H9 (cell line): ENCODE measurements at regions not wholly inside any gene's neighbourhood (a gene's known extent, or its start where the extent isn't known, plus 50 kb on each side); places are given as distances from the start of the nearest gene placed in this dataset.

Experiments used
- DNase-seq: peaks from one replicate; pipeline ENCODE4 v3.0.0-alpha.2; 2017
- H2AFZ ChIP-seq: one replicate; pipeline ENCODE4 v1.6.1; 2013; ENCODE audit warnings: mild to moderate bottlenecking, low read length, control low read depth, moderate library complexity
- H2AK5ac ChIP-seq: 2 replicates; pipeline ENCODE4 v1.6.1; 2013; ENCODE audit warnings: low read length, control low read depth, mixed read lengths; ENCODE audit not compliant: insufficient read length
- H2BK120ac ChIP-seq: one replicate; pipeline ENCODE4 v1.6.1; 2013; ENCODE audit warnings: low read depth, mild to moderate bottlenecking, low read length, control low read depth, inconsistent platforms; ENCODE audit not compliant: poor library complexity, severe bottlenecking
- H2BK12ac ChIP-seq: 2 replicates; pipeline ENCODE4 v1.6.1; 2013; ENCODE audit warnings: low read length, control low read depth, mixed read lengths, low read depth; ENCODE audit not compliant: insufficient read length
- H2BK15ac ChIP-seq: 2 replicates; pipeline ENCODE4 v1.6.1; 2013; ENCODE audit warnings: low read depth, low read length, control low read depth
- H2BK20ac ChIP-seq: one replicate; pipeline ENCODE4 v1.6.1; 2013; ENCODE audit warnings: low read depth, mild to moderate bottlenecking, low read length, control low read depth, inconsistent platforms; ENCODE audit not compliant: poor library complexity, severe bottlenecking
- H2BK5ac ChIP-seq: 2 replicates; pipeline ENCODE4 v1.6.1; 2013; ENCODE audit warnings: low read length, control low read depth, mixed read lengths; ENCODE audit not compliant: insufficient read length
- H3K14ac ChIP-seq: 2 replicates; pipeline ENCODE4 v1.6.1; 2013; ENCODE audit warnings: low read length, control low read depth; ENCODE audit not compliant: insufficient read depth
- H3K18ac ChIP-seq: 2 replicates; pipeline ENCODE4 v1.6.1; 2013; ENCODE audit warnings: low read depth, mild to moderate bottlenecking, mixed read lengths, low read length, control low read depth; ENCODE audit not compliant: insufficient read length
- H3K23ac ChIP-seq: 2 replicates; pipeline ENCODE4 v1.6.1; 2013; ENCODE audit warnings: low read length, control low read depth, mixed read lengths, low read depth; ENCODE audit not compliant: insufficient read length
- H3K23me2 ChIP-seq: 2 replicates; pipeline ENCODE4 v1.6.1; 2013; ENCODE audit warnings: low read depth, mild to moderate bottlenecking, mixed read lengths, low read length, control low read depth; ENCODE audit not compliant: insufficient read length, poor library complexity, severe bottlenecking
- H3K27ac ChIP-seq: 2 replicates; pipeline ENCODE4 v1.5.1; 2013; ENCODE audit warnings: low read length, control low read depth, mixed read lengths, low read depth; ENCODE audit not compliant: insufficient read length
- H3K27me3 ChIP-seq: 2 replicates; pipeline ENCODE4 v1.6.1; 2013; ENCODE audit warnings: low read length, control low read depth, inconsistent platforms; ENCODE audit not compliant: insufficient read depth
- H3K4ac ChIP-seq: 2 replicates; pipeline ENCODE4 v1.6.1; 2013; ENCODE audit warnings: low read depth, mild to moderate bottlenecking, control low read depth, inconsistent platforms, low read length, moderate library complexity
- H3K4me1 ChIP-seq: 2 replicates; pipeline ENCODE4 v1.6.1; 2013; ENCODE audit warnings: low read length, control low read depth, inconsistent platforms; ENCODE audit not compliant: insufficient read depth
- H3K4me2 ChIP-seq: 2 replicates; pipeline ENCODE4 v1.6.1; 2013; ENCODE audit warnings: low read length, control low read depth, mixed read lengths; ENCODE audit not compliant: insufficient read length, insufficient read depth
- H3K56ac ChIP-seq: 2 replicates; pipeline ENCODE4 v1.6.1; 2013; ENCODE audit warnings: low read depth, mild to moderate bottlenecking, mixed read lengths, low read length, control low read depth; ENCODE audit not compliant: insufficient read length
- H3K79me1 ChIP-seq: 2 replicates; pipeline ENCODE4 v1.6.1; 2013; ENCODE audit warnings: low read depth, mild to moderate bottlenecking, moderate library complexity, low read length, control low read depth, inconsistent platforms; ENCODE audit not compliant: insufficient read depth, poor library complexity, severe bottlenecking
- H3K79me2 ChIP-seq: 2 replicates; pipeline ENCODE4 v1.6.1; 2013; ENCODE audit warnings: low read length, control low read depth, inconsistent platforms; ENCODE audit not compliant: insufficient read depth
- H3K9ac ChIP-seq: 2 replicates; pipeline ENCODE4 v1.6.1; 2013; ENCODE audit warnings: low read length, control low read depth, mixed read lengths; ENCODE audit not compliant: insufficient read length; ENCODE audit errors: extremely low read depth
- H3K9me3 ChIP-seq: one replicate; pipeline ENCODE4 v1.6.1; 2013; ENCODE audit warnings: low read depth, low read length, inconsistent platforms; ENCODE audit not compliant: control insufficient read depth
- H3T11ph ChIP-seq: one replicate; pipeline ENCODE4 v1.6.1; 2013; ENCODE audit warnings: mild to moderate bottlenecking, low read length, control low read depth, inconsistent platforms
- H4K20me1 ChIP-seq: one replicate; pipeline ENCODE4 v1.6.1; 2013; ENCODE audit not compliant: control insufficient read depth, insufficient read length, insufficient read depth
- H4K5ac ChIP-seq: 2 replicates; pipeline ENCODE4 v1.6.1; 2013; ENCODE audit warnings: low read depth, mild to moderate bottlenecking, mixed read lengths, low read length, control low read depth; ENCODE audit not compliant: insufficient read length
- H4K8ac ChIP-seq: replicated peaks from 2 replicates; pipeline ENCODE4 v1.6.1; 2013; ENCODE audit warnings: low read length, control low read depth, mixed read lengths, low read depth; ENCODE audit not compliant: insufficient read length
- H4K91ac ChIP-seq: 2 replicates; pipeline ENCODE4 v1.6.1; 2013; ENCODE audit warnings: low read depth, mild to moderate bottlenecking, moderate library complexity, mixed read lengths, low read length, control low read depth; ENCODE audit not compliant: insufficient read length
- H3K27ac Mint-ChIP-seq, 3 experiments: 2 replicates in 2 of 3; 3 replicates in 1 of 3; pipeline ENCODE4 v1.8.0; 2020 to 2021; ENCODE audit warnings: mixed read lengths in 3 of 3, mild to moderate bottlenecking in 1 of 3, moderate library complexity in 1 of 3
- H3K27me3 Mint-ChIP-seq: 2 replicates; pipeline ENCODE4 v1.8.0; 2021; ENCODE audit warnings: low read depth, mild to moderate bottlenecking, moderate library complexity, mixed read lengths
- H3K36me3 Mint-ChIP-seq, 3 experiments: 2 replicates in 2 of 3; 3 replicates in 1 of 3; pipeline ENCODE4 v1.8.0; 2020 to 2021; ENCODE audit warnings: low read depth in 3 of 3, mixed read lengths in 3 of 3; ENCODE audit not compliant: insufficient read depth in 1 of 3
- H3K4me1 Mint-ChIP-seq, 2 experiments: 2 replicates each; pipeline ENCODE4 v1.8.0; 2020; ENCODE audit warnings: mixed read lengths in 2 of 2
- H3K4me3 Mint-ChIP-seq, 2 experiments: 2 replicates in 1 of 2; 3 replicates in 1 of 2; pipeline ENCODE4 v1.8.0; 2020 to 2021; ENCODE audit warnings: mild to moderate bottlenecking in 2 of 2, mixed read lengths in 2 of 2, moderate library complexity in 1 of 2
- H3K9me3 Mint-ChIP-seq, 2 experiments: 2 replicates in 1 of 2; 3 replicates in 1 of 2; pipeline ENCODE4 v1.8.0; 2020; ENCODE audit warnings: mild to moderate bottlenecking in 2 of 2, mixed read lengths in 2 of 2, moderate library complexity in 1 of 2
- CTCF ChIP-seq: fragments of 200-600 bp; sonication (generic); conservative IDR thresholded peaks from 3 replicates; pipeline ENCODE4 v1.8.0; 2021; ENCODE audit warnings: antibody characterized with exemption, mild to moderate bottlenecking

- Histone ChIP-seq H3K4me1 (no peaks in the 10 kb centered on the region), H3K4me2 (no peak overlapping the region), H2BK5ac (no peak overlapping the region), H4K5ac (no peak overlapping the region), H2BK15ac (no peak overlapping the region), H3K23ac (no peak overlapping the region), H3K27ac (no peak overlapping the region), H2AFZ (no peak overlapping the region), H3K23me2 (no peaks in the 10 kb centered on the region), H3T11ph (no peak overlapping the region), H2BK12ac (no peak overlapping the region), H4K8ac (no peak overlapping the region), H2BK20ac (no peak overlapping the region), H3K27me3 (no peaks in the 10 kb centered on the region), H3K4ac (no peak overlapping the region), H3K14ac (no peak overlapping the region), H4K20me1 (no peaks in the 10 kb centered on the region), H3K56ac (no peak overlapping the region), H4K91ac (no peak overlapping the region), H2BK120ac (no peak overlapping the region), H2AK5ac (no peak overlapping the region), H3K18ac (no peak overlapping the region), H3K79me2 (no peaks in the 10 kb centered on the region), H3K79me1 (no peaks in the 10 kb centered on the region), H3K9me3 (no peaks in the 10 kb centered on the region), H3K9ac (no peak overlapping the region)
- Mint-ChIP-seq H3K4me1 (no peaks in the 10 kb centered on the region), H3K9me3 (peaks cover 5 to 16% of the 10 kb centered on the region in 2 experiments; a peak in 4 of 5 replicates), H3K27me3 (no peaks in the 10 kb centered on the region), H3K27ac (no peak overlapping the region), H3K4me3 (no peak overlapping the region), H3K36me3 (peaks cover 0 to 6% (median 0%) of the 10 kb centered on the region in 3 experiments; a peak in 3 of 7 replicates)
- TF ChIP-seq CTCF = no peak
- DNase-seq = no peak
Measured at GRCh38 chr6:68296126-68296525, 339.0 kb upstream of the ADGRB3 start.
